ENCODE measurements at regions not wholly inside any gene's neighbourhood (a gene's known extent, or its start where the extent isn't known, plus 50 kb on each side); places are given as distances from the start of the nearest gene placed in this dataset.

DNA sequence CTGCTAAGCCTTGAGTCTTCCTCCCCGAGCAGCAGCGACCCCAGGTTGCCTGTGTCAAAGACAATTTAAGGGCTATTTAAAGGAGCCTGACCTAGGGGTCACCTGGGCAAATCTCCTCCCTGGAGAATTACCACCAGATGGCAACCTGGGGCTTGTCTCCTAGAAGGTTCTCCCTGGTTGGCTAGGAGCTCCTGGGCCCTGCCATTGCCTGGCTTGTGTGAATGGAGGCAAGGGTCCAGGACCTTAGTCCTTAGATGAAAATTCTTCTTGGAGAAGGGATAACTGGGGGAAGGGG lies 51.3 kb upstream of the TAC4 start:
- TF ChIP-seq, protein P1, sequence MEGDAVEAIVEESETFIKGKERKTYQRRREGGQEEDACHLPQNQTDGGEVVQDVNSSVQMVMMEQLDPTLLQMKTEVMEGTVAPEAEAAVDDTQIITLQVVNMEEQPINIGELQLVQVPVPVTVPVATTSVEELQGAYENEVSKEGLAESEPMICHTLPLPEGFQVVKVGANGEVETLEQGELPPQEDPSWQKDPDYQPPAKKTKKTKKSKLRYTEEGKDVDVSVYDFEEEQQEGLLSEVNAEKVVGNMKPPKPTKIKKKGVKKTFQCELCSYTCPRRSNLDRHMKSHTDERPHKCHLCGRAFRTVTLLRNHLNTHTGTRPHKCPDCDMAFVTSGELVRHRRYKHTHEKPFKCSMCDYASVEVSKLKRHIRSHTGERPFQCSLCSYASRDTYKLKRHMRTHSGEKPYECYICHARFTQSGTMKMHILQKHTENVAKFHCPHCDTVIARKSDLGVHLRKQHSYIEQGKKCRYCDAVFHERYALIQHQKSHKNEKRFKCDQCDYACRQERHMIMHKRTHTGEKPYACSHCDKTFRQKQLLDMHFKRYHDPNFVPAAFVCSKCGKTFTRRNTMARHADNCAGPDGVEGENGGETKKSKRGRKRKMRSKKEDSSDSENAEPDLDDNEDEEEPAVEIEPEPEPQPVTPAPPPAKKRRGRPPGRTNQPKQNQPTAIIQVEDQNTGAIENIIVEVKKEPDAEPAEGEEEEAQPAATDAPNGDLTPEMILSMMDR (IDR thresholded peaks at IDR 0.05): no peak; the same call in 1 of the 2 replicates
- TF ChIP-seq, protein P2, sequence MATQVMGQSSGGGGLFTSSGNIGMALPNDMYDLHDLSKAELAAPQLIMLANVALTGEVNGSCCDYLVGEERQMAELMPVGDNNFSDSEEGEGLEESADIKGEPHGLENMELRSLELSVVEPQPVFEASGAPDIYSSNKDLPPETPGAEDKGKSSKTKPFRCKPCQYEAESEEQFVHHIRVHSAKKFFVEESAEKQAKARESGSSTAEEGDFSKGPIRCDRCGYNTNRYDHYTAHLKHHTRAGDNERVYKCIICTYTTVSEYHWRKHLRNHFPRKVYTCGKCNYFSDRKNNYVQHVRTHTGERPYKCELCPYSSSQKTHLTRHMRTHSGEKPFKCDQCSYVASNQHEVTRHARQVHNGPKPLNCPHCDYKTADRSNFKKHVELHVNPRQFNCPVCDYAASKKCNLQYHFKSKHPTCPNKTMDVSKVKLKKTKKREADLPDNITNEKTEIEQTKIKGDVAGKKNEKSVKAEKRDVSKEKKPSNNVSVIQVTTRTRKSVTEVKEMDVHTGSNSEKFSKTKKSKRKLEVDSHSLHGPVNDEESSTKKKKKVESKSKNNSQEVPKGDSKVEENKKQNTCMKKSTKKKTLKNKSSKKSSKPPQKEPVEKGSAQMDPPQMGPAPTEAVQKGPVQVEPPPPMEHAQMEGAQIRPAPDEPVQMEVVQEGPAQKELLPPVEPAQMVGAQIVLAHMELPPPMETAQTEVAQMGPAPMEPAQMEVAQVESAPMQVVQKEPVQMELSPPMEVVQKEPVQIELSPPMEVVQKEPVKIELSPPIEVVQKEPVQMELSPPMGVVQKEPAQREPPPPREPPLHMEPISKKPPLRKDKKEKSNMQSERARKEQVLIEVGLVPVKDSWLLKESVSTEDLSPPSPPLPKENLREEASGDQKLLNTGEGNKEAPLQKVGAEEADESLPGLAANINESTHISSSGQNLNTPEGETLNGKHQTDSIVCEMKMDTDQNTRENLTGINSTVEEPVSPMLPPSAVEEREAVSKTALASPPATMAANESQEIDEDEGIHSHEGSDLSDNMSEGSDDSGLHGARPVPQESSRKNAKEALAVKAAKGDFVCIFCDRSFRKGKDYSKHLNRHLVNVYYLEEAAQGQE (IDR thresholded peaks at IDR 0.05; ENCODE audit: insufficient read depth in 1 of 2, low read depth in 2 of 2, low read length in 1 of 2): no peak
- TF ChIP-seq TCF7L2 (IDR thresholded peaks at IDR 0.05; ENCODE audit: low read depth, low read length) (no peak), POLR2AphosphoS5 (IDR thresholded peaks at IDR 0.05; ENCODE audit: low read depth, low read length) (no peak), SIN3A (IDR thresholded peaks at IDR 0.05; ENCODE audit: borderline replicate concordance, insufficient read depth, low read depth, low read length) (no peak)

All from Panc1 (cell line).